HepG2 (cell line): ENCODE measurements at regions not wholly inside any gene's neighbourhood (a gene's known extent, or its start where the extent isn't known, plus 50 kb on each side); places are given as distances from the start of the nearest gene placed in this dataset.

Source experiments
- ATAC-seq: fragments of 200-7000 bp; cut with Tn5 transposase; 3 replicates; pipeline ENCODE4 v1.9.1; 2020; ENCODE audit warnings: mild to moderate bottlenecking, moderate library complexity
- BruUV-seq: library from RNA; stranded (reverse); fragments of 400-500 nt; replicated peaks from 2 replicates; lab custom pipeline; 2021; lab: Mats Ljungman, UMichigan
- CTCF ChIA-PET: fragments of 300-600 bp; formaldehyde crosslinking; extraction: SDS; loops from one replicate; lab custom pipeline; 2021; ENCODE audit warnings: low total read pairs, inconsistent platforms, low intra/inter-chr PET ratio; lab: Yijun Ruan, JAX
- POLR2A ChIA-PET: fragments of 350-600 bp; sonication (Branson Sonifier 250); formaldehyde crosslinking; loops from one replicate; lab custom pipeline; 2020; ENCODE audit warnings: antibody characterized with exemption, inconsistent platforms; lab: Yijun Ruan, JAX
- DNase-seq: peaks from one replicate; pipeline ENCODE4 v3.0.0-alpha.2; 2015; ENCODE audit warnings: low spot score
- FAIRE-seq: peaks from 3 replicates; lab custom pipeline; 2011; peaks lifted over from hg19 to GRCh38; lab: Jason Lieb, UNC
- H2AFZ ChIP-seq: one replicate; pipeline ENCODE4 v1.6.1; 2011; ENCODE audit warnings: low read length, inconsistent platforms
- H3K27ac ChIP-seq: fragments of 300-600 bp; 3 replicates; pipeline ENCODE4 v1.8.0; 2011; ENCODE audit warnings: mixed run types, mild to moderate bottlenecking, mixed read lengths, low read length, inconsistent platforms; ENCODE audit not compliant: insufficient read depth; ENCODE audit errors: extremely low read length
- H3K27me3 ChIP-seq, 2 experiments: fragments of 200-600 bp in 1 of 2; 2 replicates in 1 of 2; 3 replicates in 1 of 2; pipeline versions ENCODE4 v1.6.0 to v1.8.0; 2011; ENCODE audit warnings: low read length in 2 of 2, mild to moderate bottlenecking in 2 of 2, moderate library complexity in 2 of 2, inconsistent platforms in 1 of 2; ENCODE audit not compliant: insufficient read depth in 2 of 2, control insufficient read depth in 1 of 2
- H3K36me3 ChIP-seq, 2 experiments: fragments of 200-600 bp in 1 of 2; replicated peaks in 1 of 2; 2 replicates in 1 of 2; 3 replicates in 1 of 2; pipeline versions ENCODE4 v1.5.1 to v1.8.0; 2011; ENCODE audit warnings: low read length in 2 of 2, inconsistent platforms in 1 of 2; ENCODE audit not compliant: insufficient read depth in 2 of 2, control insufficient read depth in 1 of 2
- H3K4me1 ChIP-seq: 2 replicates; pipeline ENCODE4 v1.5.1; 2012; ENCODE audit warnings: low read length, inconsistent platforms; ENCODE audit not compliant: insufficient read depth
- H3K4me2 ChIP-seq: 2 replicates; pipeline ENCODE4 v1.6.0; 2011; ENCODE audit warnings: low read depth, low read length, inconsistent platforms
- H3K4me3 ChIP-seq, 3 experiments: fragments of 200-600 bp in 1 of 3; sonication (generic), shearing (Covaris generic) in 1 of 3; replicated peaks in 1 of 3; 2 replicates each; pipeline ENCODE4 v1.5.1; 2011 to 2016; ENCODE audit warnings: low read length in 3 of 3, inconsistent platforms in 2 of 3, low read depth in 2 of 3, mild to moderate bottlenecking in 2 of 3, control low read depth in 1 of 3, mixed read lengths in 1 of 3; ENCODE audit not compliant: insufficient read depth in 1 of 3
- H3K79me2 ChIP-seq: one replicate; pipeline ENCODE4 v1.6.1; 2011; ENCODE audit warnings: low read length, inconsistent platforms; ENCODE audit not compliant: insufficient read depth
- H3K9ac ChIP-seq: 2 replicates; pipeline ENCODE4 v1.6.0; 2011; ENCODE audit warnings: mild to moderate bottlenecking, low read depth, low read length, inconsistent platforms; ENCODE audit not compliant: insufficient read depth
- H3K9me3 ChIP-seq: 2 replicates; pipeline ENCODE4 v1.5.1; 2012; ENCODE audit warnings: mild to moderate bottlenecking, low read length
- H4K20me1 ChIP-seq: 2 replicates; pipeline ENCODE4 v1.6.0; 2011; ENCODE audit warnings: inconsistent platforms, mild to moderate bottlenecking, low read length, moderate library complexity; ENCODE audit not compliant: insufficient read depth
- ISL2 ChIP-seq: sonication (generic); formaldehyde crosslinking; IDR thresholded peaks from 2 replicates; pipeline ENCODE4 v1.5.0; 2020; ENCODE audit warnings: missing genetic modification reagents
- PRPF4 ChIP-seq: fragments of 200-400 bp; formaldehyde crosslinking; IDR thresholded peaks from 2 replicates; pipeline ENCODE4 v1.6.1; 2016; ENCODE audit warnings: low read length, low read depth; ENCODE audit not compliant: poor library complexity, severe bottlenecking
- TRIM22 ChIP-seq: fragments of 450-650 bp; IDR thresholded peaks from 2 replicates; pipeline ENCODE4 v1.6.1; 2017
- ZNF687 ChIP-seq: sonication (generic); formaldehyde crosslinking; IDR thresholded peaks from 2 replicates; pipeline ENCODE4 v1.5.1; 2020; ENCODE audit warnings: mild to moderate bottlenecking, missing genetic modification reagents, moderate library complexity
- ZNF709 ChIP-seq: sonication (generic); formaldehyde crosslinking; IDR thresholded peaks from 2 replicates; pipeline ENCODE4 v1.5.0; 2020; ENCODE audit warnings: mild to moderate bottlenecking, missing genetic modification reagents
- WGBS: methylation state at CpG from one replicate; pipeline ENCODE4 v1.1.6; 2017; ENCODE audit warnings: low lambda C conversion rate; 5-methylcytosine and 5-hydroxymethylcytosine counted together
- in situ Hi-C: cut with HindIII; loops from 2 replicates; pipeline ENCODE4 v1.10.0; 2017; ENCODE audit warnings: low pct_unique_long_range_greater_than_20kb; ENCODE audit not compliant: extremely low pct_ligation_motif_present
- intact Hi-C: fragments of 100-400 bp; cut with micrococcal nuclease; formaldehyde crosslinking; loops from one replicate; pipeline ENCODE4 v1.10.0; 2022; ENCODE audit not compliant: unreplicated experiment

GRCh38 chr5:2253040-2253975 is 370.6 kb upstream of the IRX4 start:
- H4K20me1 ChIP-seq, result no peaks in the 10 kb centered on the region
- H3K4me1 ChIP-seq, result no peaks in the 10 kb centered on the region
- no peak overlapping the region for H3K4me2 ChIP-seq
- no peaks in the 10 kb centered on the region for H3K9me3 ChIP-seq
- no TSS peak for BruUV-seq
- ATAC-seq, result no peak
- ChIA-PET POLR2A (no interaction called here), CTCF (no interaction called here)
- intact Hi-C loops, result no loop called here
- TF ChIP-seq PRPF4, result no peak
- TF ChIP-seq ZNF709, result no peak
- TF ChIP-seq ISL2 (CRISPR knock-in tag), result no peak
- no peak for TF ChIP-seq TRIM22
- TF ChIP-seq ZNF687 (CRISPR knock-in tag), result no peak
- no peaks in the 10 kb centered on the region for H3K79me2 ChIP-seq
- FAIRE-seq, result no peak
- in situ Hi-C loops, result no loop called here
- peaks cover 3 to 22% of the 10 kb centered on the region in 2 experiments; a peak in 3 of 5 replicates for H3K27me3 ChIP-seq
- DNase-seq, result no peak
- no peak overlapping the region for H3K9ac ChIP-seq
- 22% methylated on average over 19 of the region's 19 CpGs for WGBS
- H3K4me3 ChIP-seq, result no peak overlapping the region
- H3K27ac ChIP-seq, result no peak overlapping the region
- H3K36me3 ChIP-seq, result no peaks in the 10 kb centered on the region
- H2AFZ ChIP-seq, result no peak overlapping the region
